ENCODE measurements at regions not wholly inside any gene's neighbourhood (a gene's known extent, or its start where the extent isn't known, plus 50 kb on each side); places are given as distances from the start of the nearest gene placed in this dataset.

DNA sequence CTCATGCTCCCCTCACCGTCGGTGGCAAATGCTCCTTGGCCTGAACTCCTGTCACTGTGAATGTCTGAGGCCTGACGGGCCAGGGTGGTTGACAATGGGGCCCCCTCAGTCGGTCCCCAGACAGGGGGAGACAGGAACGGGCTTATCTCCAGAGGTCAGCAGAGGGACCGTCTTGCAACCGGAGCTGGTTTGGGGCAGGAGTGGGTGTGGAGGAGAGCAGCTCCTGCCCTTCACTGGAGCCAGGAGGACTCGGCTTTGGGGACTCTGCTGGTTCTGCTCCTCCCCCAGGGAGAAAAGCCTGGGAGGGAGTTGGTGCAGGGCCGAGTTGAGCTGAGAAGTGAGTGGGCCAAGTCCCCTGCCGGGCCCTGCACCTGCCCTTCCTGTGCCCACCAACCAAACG, 354.4 kb downstream of the BRD1 start:
- Histone ChIP-seq H3F3A (ENCODE audit: control insufficient read depth, insufficient read depth) (peaks cover 4% of the 10 kb centered on the region; the same call in 1 of the 2 replicates), H3K4me2 (ENCODE audit: low read length) (no peak overlapping the region), H3K4me3 (ENCODE audit: low read length) (no peak overlapping the region), H3K79me2 (ENCODE audit: control insufficient read depth, low read length) (no peaks in the 10 kb centered on the region), H4K20me1 (ENCODE audit: control insufficient read depth, insufficient read depth, low read depth, low read length) (no peaks in the 10 kb centered on the region), H3K9me3 (ENCODE audit: control insufficient read depth, insufficient read depth, low read length) (no peaks in the 10 kb centered on the region; the same call in 1 of the 2 replicates), H3K4me1 (ENCODE audit: control insufficient read depth, low read length) (peaks cover 7% of the 10 kb centered on the region), H3K9me2 (replicated peaks; ENCODE audit: control insufficient read depth, low read length) (no peaks in the 10 kb centered on the region), H3K36me3 (ENCODE audit: control insufficient read depth, low read length) (no peaks in the 10 kb centered on the region), H3K27ac (ENCODE audit: low read depth, low read length) (no peak overlapping the region), H3K27me3 (ENCODE audit: control insufficient read depth, low read length) (no peaks in the 10 kb centered on the region)
- TF ChIP-seq, protein P1, sequence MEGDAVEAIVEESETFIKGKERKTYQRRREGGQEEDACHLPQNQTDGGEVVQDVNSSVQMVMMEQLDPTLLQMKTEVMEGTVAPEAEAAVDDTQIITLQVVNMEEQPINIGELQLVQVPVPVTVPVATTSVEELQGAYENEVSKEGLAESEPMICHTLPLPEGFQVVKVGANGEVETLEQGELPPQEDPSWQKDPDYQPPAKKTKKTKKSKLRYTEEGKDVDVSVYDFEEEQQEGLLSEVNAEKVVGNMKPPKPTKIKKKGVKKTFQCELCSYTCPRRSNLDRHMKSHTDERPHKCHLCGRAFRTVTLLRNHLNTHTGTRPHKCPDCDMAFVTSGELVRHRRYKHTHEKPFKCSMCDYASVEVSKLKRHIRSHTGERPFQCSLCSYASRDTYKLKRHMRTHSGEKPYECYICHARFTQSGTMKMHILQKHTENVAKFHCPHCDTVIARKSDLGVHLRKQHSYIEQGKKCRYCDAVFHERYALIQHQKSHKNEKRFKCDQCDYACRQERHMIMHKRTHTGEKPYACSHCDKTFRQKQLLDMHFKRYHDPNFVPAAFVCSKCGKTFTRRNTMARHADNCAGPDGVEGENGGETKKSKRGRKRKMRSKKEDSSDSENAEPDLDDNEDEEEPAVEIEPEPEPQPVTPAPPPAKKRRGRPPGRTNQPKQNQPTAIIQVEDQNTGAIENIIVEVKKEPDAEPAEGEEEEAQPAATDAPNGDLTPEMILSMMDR (IDR thresholded peaks at IDR 0.05; ENCODE audit: low read depth, low read length, poor library complexity, severe bottlenecking) = no peak
- no peak for TF ChIP-seq EZH2phosphoT487 (IDR thresholded peaks at IDR 0.05; ENCODE audit: borderline replicate concordance, low read length)

GRCh38 chr22:49470741-49471503, 356.8 kb downstream of the BRD1 start:
- Histone ChIP-seq H3K36me3 (ENCODE audit: control insufficient read depth, low read length) (no peaks in the 10 kb centered on the region), H3K4me2 (ENCODE audit: low read length) (no peak overlapping the region), H3K4me1 (ENCODE audit: control insufficient read depth, low read length) (peaks cover 29% of the 10 kb centered on the region), H3K27me3 (ENCODE audit: control insufficient read depth, low read length) (no peaks in the 10 kb centered on the region), H3K9me3 (ENCODE audit: control insufficient read depth, insufficient read depth, low read length) (no peaks in the 10 kb centered on the region), H3K9me2 (replicated peaks; ENCODE audit: control insufficient read depth, low read length) (no peaks in the 10 kb centered on the region), H4K20me1 (ENCODE audit: control insufficient read depth, insufficient read depth, low read depth, low read length) (no peaks in the 10 kb centered on the region), H3K79me2 (ENCODE audit: control insufficient read depth, low read length) (no peaks in the 10 kb centered on the region), H3K4me3 (ENCODE audit: low read length) (no peak overlapping the region), H3F3A (ENCODE audit: control insufficient read depth, insufficient read depth) (peaks cover 4% of the 10 kb centered on the region; the same call in 1 of the 2 replicates), H3K27ac (ENCODE audit: low read depth, low read length) (no peak overlapping the region)
- TF ChIP-seq, protein P1 (IDR thresholded peaks at IDR 0.05; ENCODE audit: low read depth, low read length, poor library complexity, severe bottlenecking) = no peak
- no peak for TF ChIP-seq EZH2phosphoT487 (IDR thresholded peaks at IDR 0.05; ENCODE audit: borderline replicate concordance, low read length)

- Histone ChIP-seq H4K20me1 (ENCODE audit: control insufficient read depth, insufficient read depth, low read depth, low read length) (no peaks in the 10 kb centered on the region), H3K4me2 (ENCODE audit: low read length) (no peak overlapping the region), H3K4me3 (ENCODE audit: low read length) (no peak overlapping the region), H3K79me2 (ENCODE audit: control insufficient read depth, low read length) (no peaks in the 10 kb centered on the region), H3K27me3 (ENCODE audit: control insufficient read depth, low read length) (no peaks in the 10 kb centered on the region), H3K9me3 (ENCODE audit: control insufficient read depth, insufficient read depth, low read length) (no peaks in the 10 kb centered on the region), H3K27ac (ENCODE audit: low read depth, low read length) (no peak overlapping the region), H3K36me3 (ENCODE audit: control insufficient read depth, low read length) (no peaks in the 10 kb centered on the region), H3K9me2 (replicated peaks; ENCODE audit: control insufficient read depth, low read length) (no peaks in the 10 kb centered on the region), H3F3A (ENCODE audit: control insufficient read depth, insufficient read depth) (peaks cover 4% of the 10 kb centered on the region; the same call in 1 of the 2 replicates), H3K4me1 (ENCODE audit: control insufficient read depth, low read length) (peaks cover 29% of the 10 kb centered on the region)
- TF ChIP-seq, protein P1 (IDR thresholded peaks at IDR 0.05; ENCODE audit: low read depth, low read length, poor library complexity, severe bottlenecking) = no peak
- no peak for TF ChIP-seq EZH2phosphoT487 (IDR thresholded peaks at IDR 0.05; ENCODE audit: borderline replicate concordance, low read length)
Measured at GRCh38 chr22:49469896-49470740, 357.6 kb downstream of the BRD1 start.
